GM10266 (cell line): ENCODE measurements at regions not wholly inside any gene's neighbourhood (a gene's known extent, or its start where the extent isn't known, plus 50 kb on each side); places are given as distances from the start of the nearest gene placed in this dataset.
"Not testable (repeated sequence)": the region's sequence is repeated elsewhere in the genome, so short reads cannot be mapped to it uniquely, and the experiment has no call there.

Experiments used
- DNase-seq: peaks from one replicate; pipeline ENCODE4 v3.0.0; 2012; ENCODE audit errors: extremely low spot score
- TF ChIP-seq, protein P1 (sequence below): IDR thresholded peaks from 2 replicates; pipeline ENCODE4 v1.5.1; 2012; ENCODE audit warnings: mild to moderate bottlenecking, low read depth; ENCODE audit not compliant: control insufficient read depth, insufficient read depth; ENCODE audit errors: missing control alignments

DNA sequence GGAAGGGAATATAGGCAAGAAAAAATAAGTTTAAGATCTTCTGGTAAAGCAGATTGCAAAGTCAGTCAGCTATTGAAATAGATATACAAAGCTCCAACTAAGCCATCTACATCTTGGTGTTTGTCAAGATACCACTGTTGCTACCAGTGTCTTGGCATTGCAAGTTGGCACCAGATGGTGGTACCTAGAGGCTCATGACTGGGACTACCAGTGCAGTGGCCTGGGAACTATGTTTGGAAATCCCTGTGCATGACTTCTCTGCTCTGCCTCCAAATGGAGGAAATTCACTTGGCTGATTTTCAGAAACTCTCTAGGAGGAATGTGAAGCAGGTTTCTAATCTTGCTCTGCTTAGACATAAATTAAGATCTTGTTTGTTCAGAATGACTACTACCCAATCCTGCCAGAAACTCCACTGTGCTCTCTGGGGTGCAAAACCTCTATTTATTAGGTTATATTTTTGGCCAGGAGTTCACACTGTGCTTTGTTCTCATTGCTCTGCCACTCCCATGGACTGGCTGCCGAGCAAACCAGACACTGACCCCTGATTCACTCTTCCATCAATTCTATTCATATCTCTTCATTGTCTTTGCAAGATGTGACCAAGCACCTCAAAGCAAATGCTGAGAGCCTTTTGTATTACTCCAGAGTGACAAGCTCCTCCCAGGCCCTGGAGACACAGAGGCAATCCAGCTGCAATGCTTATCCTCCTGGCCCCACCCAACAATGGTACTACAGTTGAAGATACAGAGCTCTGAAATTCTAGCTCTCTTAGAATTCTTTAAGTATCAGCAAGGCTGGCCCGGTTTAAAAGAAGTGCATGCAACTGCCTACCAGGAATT lies 272.3 kb upstream of the FGF16 start:
- no peak for DNase-seq
- TF ChIP-seq, protein P1, sequence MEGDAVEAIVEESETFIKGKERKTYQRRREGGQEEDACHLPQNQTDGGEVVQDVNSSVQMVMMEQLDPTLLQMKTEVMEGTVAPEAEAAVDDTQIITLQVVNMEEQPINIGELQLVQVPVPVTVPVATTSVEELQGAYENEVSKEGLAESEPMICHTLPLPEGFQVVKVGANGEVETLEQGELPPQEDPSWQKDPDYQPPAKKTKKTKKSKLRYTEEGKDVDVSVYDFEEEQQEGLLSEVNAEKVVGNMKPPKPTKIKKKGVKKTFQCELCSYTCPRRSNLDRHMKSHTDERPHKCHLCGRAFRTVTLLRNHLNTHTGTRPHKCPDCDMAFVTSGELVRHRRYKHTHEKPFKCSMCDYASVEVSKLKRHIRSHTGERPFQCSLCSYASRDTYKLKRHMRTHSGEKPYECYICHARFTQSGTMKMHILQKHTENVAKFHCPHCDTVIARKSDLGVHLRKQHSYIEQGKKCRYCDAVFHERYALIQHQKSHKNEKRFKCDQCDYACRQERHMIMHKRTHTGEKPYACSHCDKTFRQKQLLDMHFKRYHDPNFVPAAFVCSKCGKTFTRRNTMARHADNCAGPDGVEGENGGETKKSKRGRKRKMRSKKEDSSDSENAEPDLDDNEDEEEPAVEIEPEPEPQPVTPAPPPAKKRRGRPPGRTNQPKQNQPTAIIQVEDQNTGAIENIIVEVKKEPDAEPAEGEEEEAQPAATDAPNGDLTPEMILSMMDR, result no peak

DNA sequence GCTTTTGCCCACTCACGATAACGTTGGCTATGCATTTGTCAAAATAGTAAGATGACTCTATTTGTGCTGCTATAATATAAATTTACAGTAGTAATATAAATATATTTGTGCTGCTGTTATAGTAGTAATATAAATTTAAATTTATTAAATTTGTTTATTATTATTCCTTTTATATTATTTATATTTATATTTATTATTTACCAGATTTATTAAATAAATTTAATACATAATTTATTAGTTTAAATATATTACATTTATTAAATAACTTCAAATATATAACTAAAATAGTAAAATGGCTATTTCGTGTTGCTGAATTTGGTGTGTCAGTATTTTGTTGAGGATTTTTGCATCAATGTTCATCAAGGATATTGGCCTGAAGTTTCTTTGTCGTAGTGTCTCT lies 246.5 kb upstream of the FGF16 start:
- no peak for DNase-seq
- TF ChIP-seq, protein P1, result no peak

DNA sequence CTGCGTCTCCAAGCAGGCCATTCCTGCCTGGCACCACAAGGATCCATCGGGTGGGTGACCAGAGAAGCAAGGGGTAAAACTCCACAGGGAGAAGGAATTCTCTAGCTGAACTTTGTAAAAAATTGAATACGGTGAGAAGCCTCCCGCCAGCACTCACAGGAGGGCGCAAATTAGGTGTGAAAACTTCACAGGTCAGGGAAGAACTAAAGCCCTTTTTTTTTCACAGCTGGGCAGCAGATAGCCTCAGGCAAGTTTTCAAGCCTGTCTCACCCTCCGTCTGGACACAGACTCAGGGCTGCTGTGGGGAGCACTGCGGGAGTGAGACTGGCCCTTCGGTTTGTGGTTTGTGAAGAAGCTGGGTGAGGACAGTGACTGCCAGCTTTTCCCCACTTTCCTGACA lies 224.1 kb upstream of the FGF16 start:
- no peak for DNase-seq
- TF ChIP-seq, protein P1, result no peak

DNA sequence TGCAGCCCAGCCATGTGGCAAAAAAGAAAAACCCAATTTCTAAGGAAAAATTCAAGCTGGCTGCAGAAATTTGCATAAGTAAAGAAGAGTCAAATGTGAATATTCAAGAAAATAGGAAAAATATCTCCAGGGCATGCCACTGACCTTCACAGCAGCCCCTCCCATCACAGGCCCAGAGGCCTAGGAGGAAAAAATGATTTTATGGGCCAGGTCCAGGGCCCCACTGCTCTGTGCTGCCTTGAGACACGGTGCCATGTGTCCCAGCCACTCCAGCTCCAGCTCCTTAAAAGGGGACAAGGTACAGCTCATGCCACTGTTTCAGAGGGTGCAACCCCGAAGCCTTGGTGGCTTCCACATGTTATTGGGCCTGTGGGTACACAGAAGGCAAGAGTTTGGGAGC lies 182.7 kb upstream of the FGF16 start:
- no peak for DNase-seq
- TF ChIP-seq, protein P1, result no peak

DNA sequence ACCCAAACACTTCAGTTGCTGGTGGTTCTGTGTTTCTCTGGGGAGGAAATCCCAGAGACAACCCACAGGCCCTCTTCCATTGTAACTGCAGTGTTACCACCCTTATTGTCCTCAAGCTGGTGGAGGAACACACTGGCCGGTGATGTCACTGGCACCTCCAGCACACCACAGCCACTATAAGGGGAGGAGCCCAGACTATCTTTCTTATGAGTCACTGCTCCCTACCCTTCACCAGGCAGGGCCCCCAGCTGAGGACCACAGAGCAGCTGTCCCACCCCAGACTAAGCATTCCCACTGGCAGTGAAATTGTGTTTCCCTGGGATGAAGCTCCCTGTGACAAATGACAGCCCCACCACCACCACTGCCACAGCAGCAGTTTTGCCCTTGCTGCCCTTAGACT lies 171.8 kb upstream of the FGF16 start:
- DNase-seq, result no peak
- TF ChIP-seq, protein P1, result no peak

DNA sequence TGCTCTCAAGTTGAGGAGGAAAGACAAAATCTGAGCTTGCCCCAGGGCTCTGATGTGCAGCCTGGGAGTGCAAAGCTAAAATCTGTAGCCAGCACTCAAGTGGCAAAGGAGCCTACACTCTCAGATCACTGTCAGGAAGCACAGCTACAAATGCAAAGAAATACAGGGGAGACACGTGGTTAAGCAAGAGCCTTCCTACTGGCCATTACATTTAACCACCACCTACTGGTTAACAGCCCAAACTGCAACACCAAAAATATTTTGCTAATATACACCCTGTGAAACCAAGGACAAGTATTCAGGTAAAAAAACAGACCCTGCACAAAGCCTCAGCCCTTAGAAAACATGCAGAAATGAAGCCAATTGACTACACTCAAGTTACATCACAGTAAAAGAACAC lies 170.4 kb upstream of the FGF16 start:
- TF ChIP-seq, protein P1, result no peak
- DNase-seq, result no peak

DNA sequence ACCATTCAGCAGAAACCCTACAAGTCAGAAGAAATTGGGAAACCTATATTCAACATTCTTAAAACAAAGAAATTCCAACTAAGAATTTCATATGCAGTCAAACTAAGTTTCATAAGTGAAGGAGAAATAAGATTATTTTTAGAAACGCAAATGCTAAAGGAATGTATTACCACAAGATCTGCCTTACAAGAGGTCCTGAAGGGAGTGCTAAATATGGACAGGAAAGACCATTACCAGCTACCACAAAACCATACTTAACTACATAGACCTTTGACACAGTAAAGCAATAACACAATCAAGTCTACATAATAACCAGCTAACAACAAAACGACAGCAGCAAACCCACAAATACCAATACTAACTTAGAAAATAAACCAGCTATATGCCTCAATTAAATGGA lies 169.3 kb upstream of the FGF16 start:
- TF ChIP-seq, protein P1, result no peak
- DNase-seq, result no peak

DNA sequence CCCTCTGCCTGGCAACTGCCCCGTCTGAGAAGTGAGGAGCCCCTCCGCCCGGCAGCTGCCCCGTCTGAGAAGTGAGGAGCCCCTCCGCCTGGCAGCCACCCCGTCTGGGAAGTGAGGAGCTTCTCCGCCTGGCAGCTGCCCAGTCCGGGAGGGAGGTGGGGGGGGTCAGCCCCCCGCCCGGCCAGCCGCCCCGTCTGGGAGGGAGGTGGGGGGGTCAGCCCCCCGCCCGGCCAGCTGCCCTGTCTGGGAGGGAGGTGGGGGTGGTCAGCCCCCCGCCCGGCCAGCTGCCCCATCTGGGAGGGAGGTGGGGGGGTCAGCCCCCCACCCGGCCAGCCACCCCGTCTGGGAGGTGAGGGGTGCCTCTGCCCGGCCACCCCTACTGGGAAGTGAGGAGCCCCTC lies 167.8 kb upstream of the FGF16 start:
- not testable (repeated sequence) for DNase-seq
